CD14-positive monocyte (primary cell): ENCODE measurements at regions not wholly inside any gene's neighbourhood (a gene's known extent, or its start where the extent isn't known, plus 50 kb on each side); places are given as distances from the start of the nearest gene placed in this dataset.

Experiments used
- DNase-seq, 3 donors: peaks; one replicate each; pipeline ENCODE4 v3.0.0-alpha.2; 2011 to 2022
- H2AFZ ChIP-seq: 2 replicates; pipeline ENCODE4 v1.6.0; 2012; ENCODE audit warnings: mild to moderate bottlenecking, low read depth, low read length, inconsistent platforms; ENCODE audit not compliant: insufficient read depth, poor library complexity, severe bottlenecking
- H3K27ac ChIP-seq, 2 donors: 1 replicate in 1 of 2; 2 replicates in 1 of 2; pipeline ENCODE4 v1.5.1; 2012 to 2013; ENCODE audit warnings: low read length in 2 of 2, control low read depth in 1 of 2, inconsistent platforms in 1 of 2, low read depth in 1 of 2, mild to moderate bottlenecking in 1 of 2
- H3K27me3 ChIP-seq, 2 donors: one replicate each; pipeline versions ENCODE4 v1.6.0 to v1.6.1; 2011 to 2013; ENCODE audit warnings: low read length in 2 of 2; ENCODE audit not compliant: control insufficient read depth in 2 of 2, insufficient read depth in 2 of 2
- H3K36me3 ChIP-seq, 2 donors: replicated peaks in 1 of 2; 1 replicate in 1 of 2; 2 replicates in 1 of 2; pipeline versions ENCODE4 v1.5.1 to v1.6.1; 2012 to 2013; ENCODE audit warnings: low read length in 2 of 2, control low read depth in 1 of 2, inconsistent platforms in 1 of 2, mild to moderate bottlenecking in 1 of 2; ENCODE audit not compliant: insufficient read depth in 2 of 2, control insufficient read depth in 1 of 2
- H3K4me1 ChIP-seq, 2 donors: 1 replicate in 1 of 2; 2 replicates in 1 of 2; pipeline versions ENCODE4 v1.5.1 to v1.6.1; 2012 to 2013; ENCODE audit warnings: low read length in 2 of 2, control low read depth in 1 of 2, inconsistent platforms in 1 of 2, mild to moderate bottlenecking in 1 of 2, moderate library complexity in 1 of 2; ENCODE audit not compliant: insufficient read depth in 2 of 2, control insufficient read depth in 1 of 2
- H3K4me2 ChIP-seq: replicated peaks from 2 replicates; pipeline ENCODE3; 2012; ENCODE audit warnings: low read length, moderate library complexity, mild to moderate bottlenecking; ENCODE audit not compliant: poor library complexity, severe bottlenecking; ENCODE audit errors: extremely low read depth
- H3K4me3 ChIP-seq, 3 experiments: fragments of 200-600 bp in 1 of 3; sonication (generic) in 1 of 3; replicated peaks in 1 of 3; 1 replicate in 2 of 3; 2 replicates in 1 of 3; pipeline ENCODE4 v1.5.1; 2011 to 2013; ENCODE audit warnings: low read length in 3 of 3, mild to moderate bottlenecking in 3 of 3, control low read depth in 2 of 3, low read depth in 2 of 3, inconsistent platforms in 1 of 3, moderate library complexity in 1 of 3
- H3K79me2 ChIP-seq: 2 replicates; pipeline ENCODE4 v1.6.0; 2012; ENCODE audit warnings: mild to moderate bottlenecking, control low read depth, inconsistent platforms, low read length, moderate library complexity; ENCODE audit not compliant: insufficient read depth
- H3K9ac ChIP-seq: 2 replicates; pipeline ENCODE4 v1.6.0; 2017; ENCODE audit warnings: low read length, mild to moderate bottlenecking; ENCODE audit not compliant: insufficient read depth, poor library complexity, severe bottlenecking
- H3K9me3 ChIP-seq, 2 donors: replicated peaks in 1 of 2; 1 replicate in 1 of 2; 2 replicates in 1 of 2; pipeline versions ENCODE4 v1.5.1 to v1.6.1; 2012 to 2013; ENCODE audit warnings: low read length in 2 of 2, control low read depth in 1 of 2; ENCODE audit not compliant: control insufficient read depth in 1 of 2, insufficient read depth in 1 of 2
- H4K20me1 ChIP-seq: 2 replicates; pipeline ENCODE4 v1.6.0; 2012; ENCODE audit warnings: mild to moderate bottlenecking, low read length, control low read depth, moderate library complexity; ENCODE audit not compliant: insufficient read depth
- H3K27ac Mint-ChIP-seq, 7 donors: one replicate each; pipeline ENCODE4 v1.8.0; 2020; ENCODE audit warnings: mild to moderate bottlenecking in 7 of 7, mixed read lengths in 7 of 7, moderate library complexity in 6 of 7, inconsistent platforms in 2 of 7
- H3K27me3 Mint-ChIP-seq, 3 donors: one replicate each; pipeline ENCODE4 v1.8.0; 2021 to 2022; ENCODE audit warnings: low read depth in 3 of 3, mild to moderate bottlenecking in 3 of 3, mixed read lengths in 3 of 3, moderate library complexity in 3 of 3, inconsistent platforms in 1 of 3
- H3K36me3 Mint-ChIP-seq, 2 donors: one replicate each; pipeline ENCODE4 v1.8.0; 2020; ENCODE audit warnings: mixed read lengths in 2 of 2, inconsistent platforms in 1 of 2, mild to moderate bottlenecking in 1 of 2
- H3K4me1 Mint-ChIP-seq: one replicate; pipeline ENCODE4 v1.8.0; 2020; ENCODE audit warnings: mild to moderate bottlenecking, mixed read lengths
- H3K4me3 Mint-ChIP-seq, 2 donors: one replicate each; pipeline ENCODE4 v1.8.0; 2020; ENCODE audit warnings: mild to moderate bottlenecking in 2 of 2, mixed read lengths in 2 of 2, moderate library complexity in 1 of 2
- H3K9me3 Mint-ChIP-seq, 7 donors: one replicate each; pipeline ENCODE4 v1.8.0; 2020 to 2022; ENCODE audit warnings: mixed read lengths in 7 of 7, mild to moderate bottlenecking in 6 of 7, moderate library complexity in 6 of 7, inconsistent platforms in 2 of 7
- CTCF ChIP-seq: fragments of 200-600 bp; IDR thresholded peaks from one replicate; pipeline ENCODE4 v1.8.0; 2022; ENCODE audit warnings: antibody characterized with exemption, mild to moderate bottlenecking
- WGBS: methylation state at CpG from one replicate; pipeline ENCODE4 v1.1.5; 2013; ENCODE audit warnings: missing lambda C conversion rate; ENCODE audit not compliant: insufficient coverage; 5-methylcytosine and 5-hydroxymethylcytosine counted together
- intact Hi-C, 2 donors: fragments of 100-400 bp; cut with micrococcal nuclease; formaldehyde crosslinking; loops; one replicate each; pipeline versions ENCODE4 v1.15.0 to v1.15.1; 2023

- Mint-ChIP-seq H3K9me3 (peaks cover 46 to 88% (median 73%) of the 10 kb centered on the region in 7 donors), H3K4me1 (no peaks in the 10 kb centered on the region), H3K27me3 (peaks cover 0 to 2% (median 1%) of the 10 kb centered on the region in 3 donors), H3K36me3 (peaks cover 0 to 2% of the 10 kb centered on the region in 2 donors), H3K4me3 (no peak overlapping the region), H3K27ac (no peak overlapping the region)
- TF ChIP-seq CTCF, result no peak
- intact Hi-C loops, result no loop called here
- DNase-seq, result no peak
- H3K27me3 ChIP-seq, result no peaks in the 10 kb centered on the region
- H3K9ac ChIP-seq, result no peak overlapping the region
- H3K9me3 ChIP-seq, result peaks cover 79 to 94% of the 10 kb centered on the region in 2 donors
- no peaks in the 10 kb centered on the region for H3K4me1 ChIP-seq
- H3K36me3 ChIP-seq, result no peaks in the 10 kb centered on the region
- H3K79me2 ChIP-seq, result no peaks in the 10 kb centered on the region
- H3K27ac ChIP-seq, result no peak overlapping the region
- H3K4me3 ChIP-seq, result no peak overlapping the region
- H3K4me2 ChIP-seq, result no peak overlapping the region
- 96% methylated on average over 4 of the region's 5 CpGs for WGBS
- no peak overlapping the region for H2AFZ ChIP-seq
- no peaks in the 10 kb centered on the region for H4K20me1 ChIP-seq
Measured at GRCh38 chr19:27846944-27847343, 1366.0 kb downstream of the UQCRFS1 start.

- Histone ChIP-seq H3K9ac (no peak overlapping the region), H3K27me3 (no peaks in the 10 kb centered on the region), H3K4me3 (no peak overlapping the region), H3K9me3 (peaks cover 82 to 84% of the 10 kb centered on the region in 2 donors), H3K79me2 (no peaks in the 10 kb centered on the region), H3K36me3 (no peaks in the 10 kb centered on the region), H2AFZ (no peak overlapping the region), H3K27ac (no peak overlapping the region), H4K20me1 (no peaks in the 10 kb centered on the region), H3K4me2 (no peak overlapping the region), H3K4me1 (no peaks in the 10 kb centered on the region)
- Mint-ChIP-seq H3K27ac (no peak overlapping the region), H3K36me3 (no peaks in the 10 kb centered on the region), H3K27me3 (peaks cover 0 to 2% (median 1%) of the 10 kb centered on the region in 3 donors), H3K9me3 (peaks cover 35 to 84% (median 69%) of the 10 kb centered on the region in 7 donors), H3K4me1 (no peaks in the 10 kb centered on the region), H3K4me3 (no peak overlapping the region)
- no peak for DNase-seq
- 94% methylated on average over 5 of the region's 6 CpGs for WGBS
- intact Hi-C loops, result no loop called here
- TF ChIP-seq CTCF, result no peak
Measured at GRCh38 chr19:27844261-27844660, 1368.7 kb downstream of the UQCRFS1 start.
